ENCODE measurements at regions not wholly inside any gene's neighbourhood (a gene's known extent, or its start where the extent isn't known, plus 50 kb on each side); places are given as distances from the start of the nearest gene placed in this dataset.

DNA sequence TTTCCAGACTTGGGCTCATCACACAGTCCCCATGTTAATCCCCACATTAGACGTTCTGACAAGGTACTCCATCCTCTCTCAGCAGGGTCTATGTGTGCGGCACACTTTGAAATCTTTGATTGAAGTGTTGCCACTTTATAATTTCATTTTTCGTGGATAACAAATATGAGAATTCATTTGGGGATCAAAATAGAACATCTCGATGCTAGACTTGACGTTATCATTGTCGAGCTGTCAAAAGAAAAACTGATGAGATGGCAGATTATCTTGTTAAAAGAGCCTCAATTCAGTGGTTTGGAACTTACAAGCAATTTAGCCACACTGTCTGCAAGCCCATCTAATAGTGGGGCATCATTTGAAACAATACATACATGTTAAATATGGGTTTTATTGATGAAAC is 91.2 kb upstream of the SULT1C3 start:
- Histone ChIP-seq H3K36me3 (ENCODE audit: control insufficient read depth in 1 of 2, insufficient read depth in 2 of 2, low read length in 2 of 2) (no peaks in the 10 kb centered on the region), H3K27ac (ENCODE audit: low read depth, low read length) (no peak overlapping the region), H4K20me1 (ENCODE audit: insufficient read depth) (no peaks in the 10 kb centered on the region), H3K9me2 (ENCODE audit: insufficient read depth) (no peaks in the 10 kb centered on the region), H3K9me3 (ENCODE audit: control insufficient read depth in 1 of 2, insufficient read depth in 1 of 2, low read depth in 1 of 2, low read length in 2 of 2) (no peaks in the 10 kb centered on the region), H3K9ac (ENCODE audit: low read length) (no peak overlapping the region), H3K79me2 (ENCODE audit: insufficient read depth, low read length) (no peaks in the 10 kb centered on the region), H3K4me2 (ENCODE audit: low read length) (no peak overlapping the region), H3K27me3 (ENCODE audit: insufficient read depth, low read length) (no peaks in the 10 kb centered on the region), H2AFZ (ENCODE audit: low read depth, low read length, poor library complexity, severe bottlenecking) (no peak overlapping the region), H3K4me1 (ENCODE audit: control insufficient read depth in 1 of 2, insufficient read depth in 2 of 2, low read length in 2 of 2) (no peaks in the 10 kb centered on the region), H3K4me3 (replicated peaks in 1 of 2; ENCODE audit: low read depth in 1 of 2, low read length in 2 of 2) (no peak overlapping the region)
- intact Hi-C loops (cut with micrococcal nuclease) = no loop called here
- BruUV-seq (replicated peaks) = no TSS peak
- ChIA-PET CTCF (no interaction called here), RAD21 (ENCODE audit: low non-redundant PET in 1 of 2, low total read pairs in 2 of 2, uncharacterized antibody in 2 of 2, unreplicated experiment in 2 of 2) (no interaction called here), POLR2A (no interaction called here)
- DNase-seq (ENCODE audit: low read depth, low spot score) (no peak), ATAC-seq (no peak)
- TF ChIP-seq SIN3A (IDR thresholded peaks at IDR 0.05; ENCODE audit: low read depth) (no peak), CTCF (IDR thresholded peaks at IDR 0.05 in 2 of 3, conservative IDR thresholded peaks at IDR 0.05 in 1 of 3; ENCODE audit: borderline replicate concordance in 1 of 3, insufficient read depth in 1 of 3, low read depth in 2 of 3, low read length in 2 of 3) (no peak), EZH2phosphoT487 (IDR thresholded peaks at IDR 0.05; ENCODE audit: borderline replicate concordance) (no peak), ZNF274 (IDR thresholded peaks at IDR 0.05; ENCODE audit: low read depth, low read length) (no peak), POLR2AphosphoS5 (IDR thresholded peaks at IDR 0.05; ENCODE audit: low read depth, low read length) (no peak), EGR1 (IDR thresholded peaks at IDR 0.05; ENCODE audit: low read depth) (no peak), POLR2A (IDR thresholded peaks at IDR 0.05; ENCODE audit: borderline replicate concordance, extremely low read depth, insufficient read depth, insufficient read length) (no peak), SP1 (IDR thresholded peaks at IDR 0.05; ENCODE audit: low read depth) (no peak), JUND (IDR thresholded peaks at IDR 0.05) (no peak), ZBTB33 (IDR thresholded peaks at IDR 0.05; ENCODE audit: extremely low read depth, insufficient replicate concordance, low read length) (no peak), EZH2 (IDR thresholded peaks at IDR 0.05) (no peak), CBX3 (IDR thresholded peaks at IDR 0.05; ENCODE audit: low read depth) (no peak)
- TF ChIP-seq, protein P1, sequence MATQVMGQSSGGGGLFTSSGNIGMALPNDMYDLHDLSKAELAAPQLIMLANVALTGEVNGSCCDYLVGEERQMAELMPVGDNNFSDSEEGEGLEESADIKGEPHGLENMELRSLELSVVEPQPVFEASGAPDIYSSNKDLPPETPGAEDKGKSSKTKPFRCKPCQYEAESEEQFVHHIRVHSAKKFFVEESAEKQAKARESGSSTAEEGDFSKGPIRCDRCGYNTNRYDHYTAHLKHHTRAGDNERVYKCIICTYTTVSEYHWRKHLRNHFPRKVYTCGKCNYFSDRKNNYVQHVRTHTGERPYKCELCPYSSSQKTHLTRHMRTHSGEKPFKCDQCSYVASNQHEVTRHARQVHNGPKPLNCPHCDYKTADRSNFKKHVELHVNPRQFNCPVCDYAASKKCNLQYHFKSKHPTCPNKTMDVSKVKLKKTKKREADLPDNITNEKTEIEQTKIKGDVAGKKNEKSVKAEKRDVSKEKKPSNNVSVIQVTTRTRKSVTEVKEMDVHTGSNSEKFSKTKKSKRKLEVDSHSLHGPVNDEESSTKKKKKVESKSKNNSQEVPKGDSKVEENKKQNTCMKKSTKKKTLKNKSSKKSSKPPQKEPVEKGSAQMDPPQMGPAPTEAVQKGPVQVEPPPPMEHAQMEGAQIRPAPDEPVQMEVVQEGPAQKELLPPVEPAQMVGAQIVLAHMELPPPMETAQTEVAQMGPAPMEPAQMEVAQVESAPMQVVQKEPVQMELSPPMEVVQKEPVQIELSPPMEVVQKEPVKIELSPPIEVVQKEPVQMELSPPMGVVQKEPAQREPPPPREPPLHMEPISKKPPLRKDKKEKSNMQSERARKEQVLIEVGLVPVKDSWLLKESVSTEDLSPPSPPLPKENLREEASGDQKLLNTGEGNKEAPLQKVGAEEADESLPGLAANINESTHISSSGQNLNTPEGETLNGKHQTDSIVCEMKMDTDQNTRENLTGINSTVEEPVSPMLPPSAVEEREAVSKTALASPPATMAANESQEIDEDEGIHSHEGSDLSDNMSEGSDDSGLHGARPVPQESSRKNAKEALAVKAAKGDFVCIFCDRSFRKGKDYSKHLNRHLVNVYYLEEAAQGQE (IDR thresholded peaks at IDR 0.05; ENCODE audit: low read depth) = no peak

All from HCT116 (cell line).